Cardiac muscle cell (in vitro differentiated cells and primary cell): ENCODE measurements at regions not wholly inside any gene's neighbourhood (a gene's known extent, or its start where the extent isn't known, plus 50 kb on each side); places are given as distances from the start of the nearest gene placed in this dataset.

ENCODE experiments used
- DNase-seq, 2 donors: peaks; one replicate each; pipeline versions ENCODE4 v3.0.0 to v3.0.0-alpha.2; 2010 to 2017; ENCODE audit warnings: low read depth in 1 of 2, low spot score in 1 of 2
- H3K27ac ChIP-seq: fragments of 200-600 bp; sonication (generic); 2 replicates; pipeline ENCODE4 v1.5.1; 2016
- H3K27me3 ChIP-seq: fragments of 200-600 bp; sonication (generic); 2 replicates; pipeline ENCODE4 v1.6.0; 2016; ENCODE audit warnings: control low read depth
- H3K36me3 ChIP-seq: fragments of 200-600 bp; sonication (generic); 2 replicates; pipeline ENCODE4 v1.5.1; 2016; ENCODE audit warnings: control low read depth
- H3K4me1 ChIP-seq: fragments of 200-600 bp; sonication (generic); 2 replicates; pipeline ENCODE4 v1.8.1; 2017; ENCODE audit warnings: low read depth, mild to moderate bottlenecking, mixed run types
- H3K4me3 ChIP-seq: fragments of 200-600 bp; sonication (generic); 2 replicates; pipeline ENCODE4 v1.5.1; 2016; ENCODE audit warnings: mild to moderate bottlenecking
- H3K9me3 ChIP-seq: fragments of 200-600 bp; sonication (generic); 2 replicates; pipeline ENCODE4 v1.5.1; 2017; ENCODE audit warnings: low read depth, mild to moderate bottlenecking, control low read depth
- CTCF ChIP-seq: IDR thresholded peaks from 2 replicates; pipeline ENCODE4 v1.5.1; 2012; ENCODE audit warnings: low read depth, mild to moderate bottlenecking, low read length

DNA sequence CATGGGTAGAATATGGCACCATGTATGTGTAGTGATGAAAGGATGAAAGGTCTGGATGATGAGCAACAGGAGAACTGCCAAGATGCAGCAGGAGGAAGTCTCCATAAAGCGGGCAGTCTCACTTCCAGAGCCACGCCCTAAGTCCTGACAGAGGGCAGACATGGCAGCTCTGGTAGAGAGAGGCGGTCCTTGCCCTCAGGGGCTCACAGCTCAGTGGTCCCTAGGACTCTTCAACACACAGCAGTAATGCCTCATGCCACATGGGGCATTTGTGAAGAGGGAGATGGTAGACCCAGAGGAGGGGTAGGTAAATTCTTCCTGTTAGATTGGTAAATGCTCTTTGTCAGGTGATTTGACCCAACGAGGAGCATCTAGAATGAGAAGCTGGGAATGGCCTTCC is 1088.4 kb downstream of the BCL11B start:
- Histone ChIP-seq H3K27me3 (no peaks in the 10 kb centered on the region), H3K4me1 (no peaks in the 10 kb centered on the region), H3K36me3 (no peaks in the 10 kb centered on the region), H3K4me3 (no peak overlapping the region), H3K9me3 (no peaks in the 10 kb centered on the region), H3K27ac (no peak overlapping the region)
- DNase-seq: no peak
- no peak for TF ChIP-seq CTCF

- no peak overlapping the region for H3K27ac ChIP-seq
- no peaks in the 10 kb centered on the region for H3K27me3 ChIP-seq
- no peak for TF ChIP-seq CTCF
- no peaks in the 10 kb centered on the region for H3K36me3 ChIP-seq
- DNase-seq: no peak
- no peak overlapping the region for H3K4me3 ChIP-seq
- H3K9me3 ChIP-seq: no peaks in the 10 kb centered on the region
- H3K4me1 ChIP-seq: no peaks in the 10 kb centered on the region
These were observed 1087.5 kb downstream of the BCL11B start for GRCh38 chr14:98184457-98184856.

DNA sequence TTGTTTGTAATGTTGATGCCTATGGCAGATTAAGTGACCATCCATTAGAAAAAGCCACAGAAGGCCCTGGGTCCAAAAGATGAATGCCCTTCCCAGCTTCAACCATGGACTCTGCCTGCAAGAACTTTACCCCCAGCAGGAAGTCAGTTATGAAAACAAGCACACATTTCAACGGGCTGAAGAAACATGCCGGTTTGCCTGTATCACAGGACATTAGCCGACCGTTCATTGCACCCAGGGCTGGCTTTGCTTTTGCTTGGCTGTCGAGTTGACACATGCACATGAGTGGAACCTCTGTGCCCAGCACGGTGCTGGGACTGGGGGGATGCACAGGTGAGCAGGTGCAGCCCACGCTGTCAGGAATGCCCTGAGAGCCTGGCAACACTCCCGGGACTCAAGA is 1087.0 kb downstream of the BCL11B start:
- no peak overlapping the region for H3K27ac ChIP-seq
- TF ChIP-seq CTCF: no peak
- no peak overlapping the region for H3K4me3 ChIP-seq
- no peaks in the 10 kb centered on the region for H3K27me3 ChIP-seq
- no peaks in the 10 kb centered on the region for H3K9me3 ChIP-seq
- no peaks in the 10 kb centered on the region for H3K36me3 ChIP-seq
- H3K4me1 ChIP-seq: no peaks in the 10 kb centered on the region
- DNase-seq: no peak

DNA sequence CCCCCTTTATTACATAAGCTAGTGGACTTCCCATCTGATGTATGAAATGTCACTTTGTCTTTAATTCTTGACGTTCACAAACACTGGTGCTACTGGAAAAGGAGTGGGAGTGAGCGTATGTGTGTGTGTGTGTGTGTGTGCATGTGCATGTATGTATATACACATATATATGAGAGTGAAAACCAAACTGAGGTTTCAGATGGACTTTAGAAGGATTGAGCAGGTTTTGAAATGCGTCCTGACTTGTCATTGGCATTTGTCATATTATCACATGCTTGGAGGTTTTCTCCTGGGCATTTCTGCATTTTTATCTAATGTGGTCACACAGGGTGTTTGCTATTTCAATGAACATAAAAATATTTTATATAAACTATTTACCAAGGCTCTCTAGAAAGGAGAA is 1085.9 kb downstream of the BCL11B start:
- no peak for TF ChIP-seq CTCF
- Histone ChIP-seq H3K36me3 (no peaks in the 10 kb centered on the region), H3K9me3 (no peaks in the 10 kb centered on the region), H3K27ac (no peak overlapping the region), H3K4me1 (no peaks in the 10 kb centered on the region), H3K4me3 (no peak overlapping the region), H3K27me3 (no peaks in the 10 kb centered on the region)
- no peak for DNase-seq

DNA sequence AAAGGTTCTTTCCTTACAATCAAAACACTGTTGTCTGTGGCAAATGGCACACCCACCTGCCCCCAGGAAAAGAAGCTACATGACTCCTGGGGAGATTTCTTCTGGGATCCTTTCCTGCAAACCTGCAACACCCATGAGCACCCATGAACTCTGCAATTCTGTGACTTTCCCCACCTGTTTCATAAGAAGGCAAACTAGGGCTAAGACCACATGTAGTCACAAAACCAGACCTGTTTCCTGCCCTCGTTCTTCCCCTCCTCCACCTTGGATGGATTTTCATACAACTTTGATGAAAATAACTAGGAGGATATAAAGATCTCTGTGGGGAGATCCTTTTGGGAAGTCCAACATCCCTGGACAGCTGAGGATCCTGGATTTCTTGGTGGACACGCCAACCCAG is 1084.7 kb downstream of the BCL11B start:
- H3K27ac ChIP-seq: no peak overlapping the region
- no peaks in the 10 kb centered on the region for H3K27me3 ChIP-seq
- DNase-seq: no peak
- no peak overlapping the region for H3K4me3 ChIP-seq
- no peak for TF ChIP-seq CTCF
- H3K4me1 ChIP-seq: no peaks in the 10 kb centered on the region
- no peaks in the 10 kb centered on the region for H3K36me3 ChIP-seq
- no peaks in the 10 kb centered on the region for H3K9me3 ChIP-seq

DNA sequence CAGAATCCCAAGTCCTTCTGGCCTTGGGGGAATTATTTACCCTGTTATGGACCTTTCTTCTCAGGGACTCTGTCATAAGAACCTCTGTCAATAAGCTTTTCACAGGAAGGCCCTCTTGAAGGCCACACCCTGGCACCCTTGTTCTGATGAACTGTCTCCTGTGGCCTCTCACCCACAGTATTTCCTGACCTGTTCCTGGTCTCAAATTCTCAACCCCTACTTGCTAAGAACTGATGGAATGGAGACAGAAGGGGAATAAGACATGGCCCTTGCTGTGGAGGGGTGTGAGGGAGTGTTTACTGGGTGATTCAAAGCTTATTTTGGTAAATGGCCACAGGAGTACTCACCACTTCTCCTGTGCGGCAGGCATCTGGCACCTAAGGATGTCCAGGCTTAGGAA is 1082.9 kb downstream of the BCL11B start:
- Histone ChIP-seq H3K27me3 (no peaks in the 10 kb centered on the region), H3K4me1 (no peaks in the 10 kb centered on the region), H3K36me3 (no peaks in the 10 kb centered on the region), H3K4me3 (no peak overlapping the region), H3K27ac (no peak overlapping the region), H3K9me3 (no peaks in the 10 kb centered on the region)
- TF ChIP-seq CTCF: no peak
- no peak for DNase-seq
